VCaP (cell line): ENCODE measurements at regions not wholly inside any gene's neighbourhood (a gene's known extent, or its start where the extent isn't known, plus 50 kb on each side); places are given as distances from the start of the nearest gene placed in this dataset.

Source experiments
- H3K27ac ChIP-seq: fragments of 450-650 bp; 2 replicates; pipeline ENCODE4 v1.5.1; 2017
- CTCF ChIP-seq: fragments of 450-650 bp; conservative IDR thresholded peaks from 2 replicates; pipeline ENCODE4 v1.5.1; 2017; ENCODE audit warnings: mild to moderate bottlenecking, moderate library complexity

- TF ChIP-seq CTCF = no peak
- no peak overlapping the region for H3K27ac ChIP-seq
These were observed 167.8 kb downstream of the RBFOX3 start for GRCh38 chr17:79443026-79443425.

GRCh38 chr17:79441356-79442160, 169.3 kb downstream of the RBFOX3 start:
- no peak overlapping the region for H3K27ac ChIP-seq
- no peak for TF ChIP-seq CTCF

GRCh38 chr17:79440251-79440650, 170.6 kb downstream of the RBFOX3 start:
- no peak overlapping the region for H3K27ac ChIP-seq
- no peak for TF ChIP-seq CTCF

GRCh38 chr17:79439493-79439892, 171.4 kb downstream of the RBFOX3 start:
- no peak for TF ChIP-seq CTCF

GRCh38 chr17:79438546-79439334, 172.1 kb downstream of the RBFOX3 start:
- no peak for TF ChIP-seq CTCF
- H3K27ac ChIP-seq = no peak overlapping the region

More at GRCh38 chr17:79439493-79439892, 171.4 kb downstream of the RBFOX3 start:
- no peak overlapping the region for H3K27ac ChIP-seq

GRCh38 chr17:79438058-79438457, 172.8 kb downstream of the RBFOX3 start:
- TF ChIP-seq CTCF = 0 out of 2 replicates have a peak, but pooled peaks have one; percentile 8
- no peak overlapping the region for H3K27ac ChIP-seq

GRCh38 chr17:79437081-79437480, 173.8 kb downstream of the RBFOX3 start:
- TF ChIP-seq CTCF = no peak
- no peak overlapping the region for H3K27ac ChIP-seq
